A549 (cell line): ENCODE measurements at regions not wholly inside any gene's neighbourhood (a gene's known extent, or its start where the extent isn't known, plus 50 kb on each side); places are given as distances from the start of the nearest gene placed in this dataset.

ENCODE experiments used
- BHLHE40 ChIP-seq: IDR thresholded peaks from 2 replicates; pipeline ENCODE4 v1.6.1; 2012; ENCODE audit warnings: low read depth, low read length, inconsistent platforms
- CEBPB ChIP-seq, 2 experiments: fragments of >200 bp in 1 of 2; sonication (Bioruptor Twin) in 1 of 2; formaldehyde crosslinking in 1 of 2; IDR thresholded peaks; 2 replicates each; pipeline ENCODE4 v1.6.1; 2012 to 2016
- CTCF ChIP-seq: fragments of >200 bp; sonication (Bioruptor Twin); formaldehyde crosslinking; IDR thresholded peaks from 3 replicates; pipeline ENCODE4 v1.5.1; 2016
- EP300 ChIP-seq, 2 experiments: fragments of >200 bp; sonication (Bioruptor Twin); formaldehyde crosslinking; IDR thresholded peaks; 2 replicates in 1 of 2; 3 replicates in 1 of 2; pipeline ENCODE4 v1.6.1; 2016 to 2017
- FOSB ChIP-seq: fragments of 250-450 bp; sonication (Bioruptor Pico); IDR thresholded peaks from 2 replicates; pipeline ENCODE4 v1.5.0; 2020; ENCODE audit warnings: mild to moderate bottlenecking, moderate library complexity
- FOSL2 ChIP-seq, 2 experiments: fragments of 450-650 bp in 1 of 2; fragments of >200 bp in 1 of 2; sonication (Bioruptor Twin) in 1 of 2; formaldehyde crosslinking; IDR thresholded peaks; 2 replicates each; pipeline versions ENCODE4 v1.5.0 to v1.6.1; 2016 to 2020; ENCODE audit warnings: mild to moderate bottlenecking in 1 of 2, moderate library complexity in 1 of 2
- MAX ChIP-seq: IDR thresholded peaks from 2 replicates; pipeline ENCODE4 v1.6.1; 2012
- PHF8 ChIP-seq: fragments of 200-600 bp; sonication (generic); IDR thresholded peaks from 2 replicates; pipeline ENCODE4 v1.6.1; 2016; ENCODE audit warnings: low read depth, mild to moderate bottlenecking, antibody characterized with exemption, moderate library complexity, borderline replicate concordance
- POLR2AphosphoS2 ChIP-seq: conservative IDR thresholded peaks from 2 replicates; pipeline ENCODE4 v1.6.1; 2012; ENCODE audit warnings: low read length, improper control_type of control experiment, inconsistent platforms
- RFX5 ChIP-seq: fragments of 450-650 bp; IDR thresholded peaks from 2 replicates; pipeline ENCODE4 v1.7.1; 2014; ENCODE audit warnings: antibody characterized with exemption, mild to moderate bottlenecking, moderate library complexity
- RNF2 ChIP-seq: fragments of 200-600 bp; sonication (generic); IDR thresholded peaks from 2 replicates; pipeline ENCODE4 v1.6.1; 2016; ENCODE audit warnings: low read depth, mild to moderate bottlenecking, antibody characterized with exemption, moderate library complexity, borderline replicate concordance
- SMC3 ChIP-seq: fragments of >200 bp; sonication (Bioruptor Twin); formaldehyde crosslinking; IDR thresholded peaks from 3 replicates; pipeline ENCODE4 v1.6.1; 2018; ENCODE audit warnings: inconsistent platforms

GRCh38 chr6:54772610-54773009 lies 74.0 kb upstream of the FAM83B start:
- TF ChIP-seq RFX5 = no peak
- no peak for TF ChIP-seq EP300 (IDR thresholded peaks at IDR 0.05)
- TF ChIP-seq BHLHE40 = no peak
- no peak for TF ChIP-seq RNF2
- TF ChIP-seq PHF8 = no peak
- no peak for TF ChIP-seq CTCF
- no peak for TF ChIP-seq FOSB
- TF ChIP-seq FOSL2 (IDR thresholded peaks at IDR 0.05) = no peak
- no peak for TF ChIP-seq FOSL2 (CRISPR knock-in tag; IDR thresholded peaks at IDR 0.05)
- TF ChIP-seq CEBPB (IDR thresholded peaks at IDR 0.05) = no peak
- no peak for TF ChIP-seq SMC3
- TF ChIP-seq POLR2AphosphoS2 = no peak
- TF ChIP-seq MAX = no peak
